ENCODE measurements at regions not wholly inside any gene's neighbourhood (a gene's known extent, or its start where the extent isn't known, plus 50 kb on each side); places are given as distances from the start of the nearest gene placed in this dataset.

DNA sequence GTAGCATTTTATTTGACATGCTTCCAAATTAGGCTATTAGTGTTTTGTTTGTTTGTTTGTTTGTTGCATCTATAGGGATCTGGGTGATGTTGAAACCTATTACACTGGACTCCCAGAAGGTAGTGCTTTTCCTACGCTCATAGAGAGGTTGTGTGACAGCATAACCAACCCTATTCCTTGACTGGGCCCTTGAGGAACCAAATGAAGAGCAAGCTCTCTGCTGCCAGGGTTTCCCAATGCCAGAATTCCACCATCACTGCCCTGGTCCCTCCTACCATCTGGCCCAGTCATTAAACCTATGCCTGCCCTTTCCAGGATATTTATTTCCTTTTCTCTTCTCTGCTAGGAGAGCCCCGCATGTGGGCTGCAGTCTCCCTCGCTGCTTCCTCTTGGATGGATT, 210.6 kb downstream of the IRS2 start:
- H2AK5ac ChIP-seq (ENCODE audit: insufficient read length, low read length), result no peak overlapping the region
- no peaks in the 10 kb centered on the region for H3K79me1 ChIP-seq (ENCODE audit: insufficient read depth, low read depth, low read length, poor library complexity, severe bottlenecking)
- Mint-ChIP-seq H3K9me3 (no peaks in the 10 kb centered on the region), H3K27me3 (ENCODE audit: low read depth) (no peaks in the 10 kb centered on the region), H3K4me1 (peaks cover 0 to 5% of the 10 kb centered on the region in 2 experiments; a peak in 2 of 4 replicates), H3K4me3 (no peak overlapping the region), H3K27ac (no peak overlapping the region; a peak in 2 of 7 replicates), H3K36me3 (ENCODE audit: insufficient read depth in 1 of 3, low read depth in 3 of 3) (no peaks in the 10 kb centered on the region; a peak in 1 of 7 replicates)
- H3K27me3 ChIP-seq (ENCODE audit: insufficient read depth, low read length), result no peaks in the 10 kb centered on the region
- no peak overlapping the region for H3K9ac ChIP-seq (ENCODE audit: extremely low read depth, insufficient read length, low read length)
- no CpG with 5 or more reads among the region's 3 CpGs for WGBS (ENCODE audit: extremely low coverage, insufficient read length, low lambda C conversion rate)
- no peaks in the 10 kb centered on the region for H4K20me1 ChIP-seq (ENCODE audit: control insufficient read depth, insufficient read depth, insufficient read length)
- no peak overlapping the region for H3K14ac ChIP-seq (ENCODE audit: insufficient read depth, low read length)
- no peak overlapping the region for H4K8ac ChIP-seq (replicated peaks; ENCODE audit: insufficient read length, low read depth, low read length)
- no peak overlapping the region for H3K56ac ChIP-seq (ENCODE audit: insufficient read length, low read depth, low read length)
- no peaks in the 10 kb centered on the region for H3K23me2 ChIP-seq (ENCODE audit: insufficient read length, low read depth, low read length, poor library complexity, severe bottlenecking)
- no peak overlapping the region for H2BK120ac ChIP-seq (ENCODE audit: low read depth, low read length, poor library complexity, severe bottlenecking)
- no peak overlapping the region for H2BK20ac ChIP-seq (ENCODE audit: low read depth, low read length, poor library complexity, severe bottlenecking)
- H3T11ph ChIP-seq (ENCODE audit: low read length), result no peak overlapping the region
- no peak overlapping the region for H4K5ac ChIP-seq (ENCODE audit: insufficient read length, low read depth, low read length)
- no peaks in the 10 kb centered on the region for H3K4me1 ChIP-seq (ENCODE audit: insufficient read depth, low read length)
- no peak overlapping the region for H3K4ac ChIP-seq (ENCODE audit: low read depth, low read length)
- no peak overlapping the region for H2AFZ ChIP-seq (ENCODE audit: low read length)
- DNase-seq, result no peak
- no peaks in the 10 kb centered on the region for H3K9me3 ChIP-seq (ENCODE audit: control insufficient read depth, low read depth, low read length)
- H2BK5ac ChIP-seq (ENCODE audit: insufficient read length, low read length), result no peak overlapping the region
- TF ChIP-seq, protein P1, sequence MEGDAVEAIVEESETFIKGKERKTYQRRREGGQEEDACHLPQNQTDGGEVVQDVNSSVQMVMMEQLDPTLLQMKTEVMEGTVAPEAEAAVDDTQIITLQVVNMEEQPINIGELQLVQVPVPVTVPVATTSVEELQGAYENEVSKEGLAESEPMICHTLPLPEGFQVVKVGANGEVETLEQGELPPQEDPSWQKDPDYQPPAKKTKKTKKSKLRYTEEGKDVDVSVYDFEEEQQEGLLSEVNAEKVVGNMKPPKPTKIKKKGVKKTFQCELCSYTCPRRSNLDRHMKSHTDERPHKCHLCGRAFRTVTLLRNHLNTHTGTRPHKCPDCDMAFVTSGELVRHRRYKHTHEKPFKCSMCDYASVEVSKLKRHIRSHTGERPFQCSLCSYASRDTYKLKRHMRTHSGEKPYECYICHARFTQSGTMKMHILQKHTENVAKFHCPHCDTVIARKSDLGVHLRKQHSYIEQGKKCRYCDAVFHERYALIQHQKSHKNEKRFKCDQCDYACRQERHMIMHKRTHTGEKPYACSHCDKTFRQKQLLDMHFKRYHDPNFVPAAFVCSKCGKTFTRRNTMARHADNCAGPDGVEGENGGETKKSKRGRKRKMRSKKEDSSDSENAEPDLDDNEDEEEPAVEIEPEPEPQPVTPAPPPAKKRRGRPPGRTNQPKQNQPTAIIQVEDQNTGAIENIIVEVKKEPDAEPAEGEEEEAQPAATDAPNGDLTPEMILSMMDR (conservative IDR thresholded peaks at IDR 0.05), result no peak
- no peak overlapping the region for H3K18ac ChIP-seq (ENCODE audit: insufficient read length, low read depth, low read length)
- no peak overlapping the region for H4K91ac ChIP-seq (ENCODE audit: insufficient read length, low read depth, low read length)
- no peak overlapping the region for H3K4me2 ChIP-seq (ENCODE audit: insufficient read depth, insufficient read length, low read length)
- no peak overlapping the region for H2BK12ac ChIP-seq (ENCODE audit: insufficient read length, low read depth, low read length)
- H3K79me2 ChIP-seq (ENCODE audit: insufficient read depth, low read length), result no peaks in the 10 kb centered on the region
- H2BK15ac ChIP-seq (ENCODE audit: low read depth, low read length), result no peak overlapping the region
- H3K23ac ChIP-seq (ENCODE audit: insufficient read length, low read depth, low read length), result no peak overlapping the region
- H3K27ac ChIP-seq (ENCODE audit: insufficient read length, low read depth, low read length), result no peak overlapping the region

Measured in H9 (cell line).